ENCODE measurements at regions not wholly inside any gene's neighbourhood (a gene's known extent, or its start where the extent isn't known, plus 50 kb on each side); places are given as distances from the start of the nearest gene placed in this dataset.

DNA sequence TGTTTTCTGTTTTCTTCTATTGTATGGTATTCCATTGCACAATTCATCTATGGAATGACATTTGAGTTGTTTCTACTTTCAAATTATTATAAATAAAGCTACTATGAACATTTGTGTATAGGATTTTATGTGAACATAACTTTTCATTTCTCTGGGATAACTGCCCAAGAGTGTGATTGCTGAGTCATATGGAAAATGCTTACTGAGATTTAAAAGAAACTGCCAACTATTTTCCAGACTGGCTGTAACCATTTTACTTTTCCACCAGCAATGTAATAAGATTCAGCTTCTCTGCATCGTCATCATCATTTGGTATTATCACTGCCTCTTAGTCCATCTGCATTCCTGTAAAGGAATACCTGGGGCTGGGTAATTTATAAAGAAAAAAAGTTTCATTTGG lies 779.6 kb upstream of the PRMT6 start:
- DNase-seq (ENCODE audit: low read depth) = no peak
- no peak overlapping the region for H3K4me3 ChIP-seq (ENCODE audit: low read depth, low read length)

GRCh38 chr1:106277786-106278185 lies 778.7 kb upstream of the PRMT6 start:
- no peak for DNase-seq (ENCODE audit: low read depth)
- no peak for TF ChIP-seq CTCF (conservative IDR thresholded peaks at IDR 0.05; ENCODE audit: low read depth, low read length)
- no peak overlapping the region for H3K4me3 ChIP-seq (ENCODE audit: low read depth, low read length)

More for the DNA sequence above, 779.6 kb upstream of the PRMT6 start:
- no peak for TF ChIP-seq CTCF (conservative IDR thresholded peaks at IDR 0.05; ENCODE audit: low read depth, low read length)

DNA sequence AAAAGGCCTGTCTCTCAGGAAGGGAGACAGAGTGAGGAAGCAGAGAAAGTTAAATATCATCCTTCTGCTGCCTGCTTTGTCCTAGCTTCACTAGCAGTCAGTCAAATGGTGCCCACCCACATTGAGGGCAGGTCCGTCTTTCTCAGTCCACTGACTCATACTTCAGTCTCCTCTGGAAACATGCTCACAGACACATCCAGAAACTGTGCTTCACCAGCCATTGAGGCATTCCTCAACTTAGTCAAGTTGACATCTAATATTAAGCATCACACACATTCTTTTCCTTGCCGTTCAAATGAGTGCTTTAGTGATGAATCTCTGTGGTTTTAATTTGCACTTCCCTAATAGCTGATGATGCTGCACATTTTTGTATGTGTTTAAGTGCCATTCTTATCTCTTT lies 777.8 kb upstream of the PRMT6 start:
- no peak overlapping the region for H3K4me3 ChIP-seq (ENCODE audit: low read depth, low read length)
- DNase-seq (ENCODE audit: low read depth) = no peak
- TF ChIP-seq CTCF (conservative IDR thresholded peaks at IDR 0.05; ENCODE audit: low read depth, low read length) = no peak

DNA sequence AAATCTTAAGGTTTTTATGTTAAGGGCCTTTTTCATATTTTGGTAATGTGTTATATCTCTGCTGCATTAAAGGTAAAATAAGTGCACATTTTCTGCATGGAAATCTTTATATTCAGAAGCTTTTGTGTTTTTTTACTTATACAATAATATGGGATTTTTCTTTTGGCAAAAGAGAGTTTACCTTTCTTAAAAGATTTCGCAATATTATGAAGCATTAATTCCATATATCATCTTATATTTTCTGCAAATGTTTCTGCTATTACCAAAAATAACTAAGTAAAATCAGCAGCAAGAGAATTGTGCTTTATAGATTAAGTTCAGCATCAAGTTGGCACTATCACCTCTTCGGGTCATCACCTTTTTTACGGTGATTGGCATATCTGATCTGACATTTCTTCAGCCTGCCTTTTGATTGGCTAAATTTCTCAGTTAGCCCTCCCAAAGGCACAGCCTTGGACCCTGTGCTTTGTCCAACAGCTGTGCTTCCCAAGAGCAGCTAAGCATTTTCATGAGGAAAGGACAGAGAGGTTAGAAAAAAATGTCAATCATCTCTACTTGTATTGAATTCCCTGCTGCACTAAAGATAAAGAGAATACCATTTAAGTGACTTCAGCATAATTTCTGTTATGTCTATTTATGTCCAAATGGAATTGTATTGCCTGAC lies 767.1 kb upstream of the PRMT6 start:
- no peak for TF ChIP-seq CTCF (conservative IDR thresholded peaks at IDR 0.05; ENCODE audit: low read depth, low read length)
- DNase-seq (ENCODE audit: low read depth) = no peak
- no peak overlapping the region for H3K4me3 ChIP-seq (ENCODE audit: low read depth, low read length)

GRCh38 chr1:106290805-106291501 lies 765.5 kb upstream of the PRMT6 start:
- no peak for TF ChIP-seq CTCF (conservative IDR thresholded peaks at IDR 0.05; ENCODE audit: low read depth, low read length)
- H3K4me3 ChIP-seq (ENCODE audit: low read depth, low read length) = no peak overlapping the region
- no peak for DNase-seq (ENCODE audit: low read depth)

DNA sequence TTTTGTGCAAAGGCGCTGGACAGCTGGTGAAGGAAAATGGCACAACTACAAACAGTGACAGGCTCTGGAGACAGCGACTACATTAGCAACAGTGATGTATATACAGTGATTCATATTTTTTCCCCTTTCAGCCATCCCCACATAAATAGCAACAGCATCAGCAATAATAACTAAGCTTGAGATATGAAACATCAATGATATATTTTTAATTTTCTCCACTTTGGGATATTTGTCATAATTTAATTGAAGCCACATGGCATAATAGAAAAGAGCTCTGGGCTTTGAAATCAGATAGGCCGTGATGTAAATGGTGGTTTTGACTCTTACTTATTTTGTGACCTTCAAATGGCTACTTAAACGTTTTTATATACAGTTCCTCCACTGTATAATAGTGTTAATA lies 764.3 kb upstream of the PRMT6 start:
- no peak for DNase-seq (ENCODE audit: low read depth)
- TF ChIP-seq CTCF (conservative IDR thresholded peaks at IDR 0.05; ENCODE audit: low read depth, low read length) = no peak
- no peak overlapping the region for H3K4me3 ChIP-seq (ENCODE audit: low read depth, low read length)

DNA sequence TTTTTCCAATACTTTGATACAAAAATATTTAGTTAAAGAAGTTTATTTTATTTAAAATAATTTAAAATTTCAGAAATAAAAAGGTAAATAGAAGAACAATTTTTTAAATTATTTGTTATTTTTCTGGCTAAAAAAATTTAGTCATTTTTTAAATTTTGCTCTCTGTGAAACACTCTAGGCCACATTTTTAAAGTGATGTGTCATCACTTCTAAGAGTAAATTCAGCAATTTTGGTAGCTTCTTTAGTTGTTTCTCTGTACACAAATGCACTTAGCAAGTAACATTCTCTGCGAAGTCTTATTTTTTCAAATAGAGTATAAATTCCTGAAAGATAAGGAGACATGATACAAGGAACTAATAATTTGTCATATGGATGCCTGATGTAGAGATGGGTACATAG lies 760.0 kb upstream of the PRMT6 start:
- H3K4me3 ChIP-seq (ENCODE audit: low read depth, low read length) = no peak overlapping the region
- DNase-seq (ENCODE audit: low read depth) = no peak
- no peak for TF ChIP-seq CTCF (conservative IDR thresholded peaks at IDR 0.05; ENCODE audit: low read depth, low read length)
